ENCODE measurements at regions not wholly inside any gene's neighbourhood (a gene's known extent, or its start where the extent isn't known, plus 50 kb on each side); places are given as distances from the start of the nearest gene placed in this dataset.
"Not testable (repeated sequence)": the region's sequence is repeated elsewhere in the genome, so short reads cannot be mapped to it uniquely, and the experiment has no call there.

DNA sequence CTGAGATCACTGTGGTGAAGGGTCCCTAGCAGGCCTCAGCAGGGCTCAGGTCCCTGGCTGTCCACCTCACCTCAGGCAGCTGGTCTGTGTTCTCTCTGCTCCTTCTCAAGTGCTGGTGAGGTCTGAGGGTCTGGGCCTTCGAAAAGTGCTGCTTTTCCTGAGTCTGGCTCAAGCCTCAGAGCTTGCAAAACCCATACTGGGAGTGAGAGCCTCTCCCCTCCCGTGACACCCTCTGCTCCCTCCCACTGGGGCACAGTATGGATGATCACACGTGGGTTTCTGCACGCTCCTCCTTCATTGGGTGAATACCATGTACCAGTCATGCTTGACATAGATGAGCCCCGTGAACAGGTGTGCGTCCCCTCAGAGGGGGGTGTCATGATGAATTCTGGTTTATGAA is 73.3 kb upstream of the WASF3 start:
- TF ChIP-seq, protein P1, sequence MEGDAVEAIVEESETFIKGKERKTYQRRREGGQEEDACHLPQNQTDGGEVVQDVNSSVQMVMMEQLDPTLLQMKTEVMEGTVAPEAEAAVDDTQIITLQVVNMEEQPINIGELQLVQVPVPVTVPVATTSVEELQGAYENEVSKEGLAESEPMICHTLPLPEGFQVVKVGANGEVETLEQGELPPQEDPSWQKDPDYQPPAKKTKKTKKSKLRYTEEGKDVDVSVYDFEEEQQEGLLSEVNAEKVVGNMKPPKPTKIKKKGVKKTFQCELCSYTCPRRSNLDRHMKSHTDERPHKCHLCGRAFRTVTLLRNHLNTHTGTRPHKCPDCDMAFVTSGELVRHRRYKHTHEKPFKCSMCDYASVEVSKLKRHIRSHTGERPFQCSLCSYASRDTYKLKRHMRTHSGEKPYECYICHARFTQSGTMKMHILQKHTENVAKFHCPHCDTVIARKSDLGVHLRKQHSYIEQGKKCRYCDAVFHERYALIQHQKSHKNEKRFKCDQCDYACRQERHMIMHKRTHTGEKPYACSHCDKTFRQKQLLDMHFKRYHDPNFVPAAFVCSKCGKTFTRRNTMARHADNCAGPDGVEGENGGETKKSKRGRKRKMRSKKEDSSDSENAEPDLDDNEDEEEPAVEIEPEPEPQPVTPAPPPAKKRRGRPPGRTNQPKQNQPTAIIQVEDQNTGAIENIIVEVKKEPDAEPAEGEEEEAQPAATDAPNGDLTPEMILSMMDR (IDR thresholded peaks at IDR 0.05; ENCODE audit: low read depth, low read length) = no peak
- Histone ChIP-seq H3K9me3 (ENCODE audit: severe bottlenecking) (no peaks in the 10 kb centered on the region), H3K27ac (no peak overlapping the region), H3K36me3 (no peaks in the 10 kb centered on the region), H3K27me3 (ENCODE audit: insufficient read depth, low read depth, severe bottlenecking) (no peaks in the 10 kb centered on the region), H3K4me3 (ENCODE audit: low read depth, low read length) (no peak overlapping the region)
- DNase-seq = no peak

DNA sequence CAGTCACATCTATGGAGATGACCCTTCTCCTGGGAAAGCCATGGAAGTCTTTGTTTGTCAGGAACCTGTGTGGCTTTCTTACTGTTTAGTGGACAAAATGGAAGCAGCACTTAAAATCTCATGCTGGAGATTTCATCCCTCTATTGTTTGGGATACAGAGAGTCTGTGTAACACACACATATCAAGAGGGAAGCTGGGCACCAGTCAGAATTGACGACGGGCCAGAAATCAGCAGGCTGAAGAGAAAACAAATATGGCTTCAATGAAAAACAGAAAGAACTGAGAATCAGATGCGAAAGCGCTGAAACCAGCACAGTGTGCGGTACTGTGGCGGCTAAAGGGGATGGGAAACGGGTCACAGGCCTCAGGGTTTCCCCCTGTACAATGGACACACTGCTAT is 72.2 kb upstream of the WASF3 start:
- TF ChIP-seq, protein P1 (IDR thresholded peaks at IDR 0.05; ENCODE audit: low read depth, low read length) = no peak
- no peaks in the 10 kb centered on the region for H3K9me3 ChIP-seq (ENCODE audit: severe bottlenecking)
- no peaks in the 10 kb centered on the region for H3K27me3 ChIP-seq (ENCODE audit: insufficient read depth, low read depth, severe bottlenecking)
- H3K27ac ChIP-seq = no peak overlapping the region
- H3K36me3 ChIP-seq = no peaks in the 10 kb centered on the region
- no peak for DNase-seq
- no peak overlapping the region for H3K4me3 ChIP-seq (ENCODE audit: low read depth, low read length)

DNA sequence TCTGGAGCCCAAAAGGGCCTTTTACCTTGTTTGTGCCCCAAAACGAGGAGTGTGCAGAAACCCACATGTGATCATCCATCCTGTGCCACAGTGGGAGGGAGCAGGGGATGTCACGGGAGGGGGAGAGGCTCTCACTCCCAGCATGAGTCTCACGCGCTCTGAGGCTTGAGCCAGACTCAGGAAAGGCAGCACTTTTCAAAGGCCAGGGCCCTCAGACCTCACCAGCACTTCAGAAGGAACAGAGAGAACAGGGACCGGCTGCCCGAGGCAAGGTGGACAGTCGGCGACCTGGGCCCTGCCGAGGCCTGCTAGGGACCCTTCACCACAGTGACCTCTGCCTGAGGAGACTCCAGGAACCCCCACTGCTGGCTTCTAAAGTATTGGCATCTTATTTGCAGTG is 71.7 kb upstream of the WASF3 start:
- H3K4me3 ChIP-seq (ENCODE audit: low read depth, low read length) = no peak overlapping the region
- no peak overlapping the region for H3K27ac ChIP-seq
- no peaks in the 10 kb centered on the region for H3K27me3 ChIP-seq (ENCODE audit: insufficient read depth, low read depth, severe bottlenecking)
- no peaks in the 10 kb centered on the region for H3K9me3 ChIP-seq (ENCODE audit: severe bottlenecking)
- TF ChIP-seq, protein P1 (IDR thresholded peaks at IDR 0.05; ENCODE audit: low read depth, low read length) = no peak
- no peaks in the 10 kb centered on the region for H3K36me3 ChIP-seq
- no peak for DNase-seq

DNA sequence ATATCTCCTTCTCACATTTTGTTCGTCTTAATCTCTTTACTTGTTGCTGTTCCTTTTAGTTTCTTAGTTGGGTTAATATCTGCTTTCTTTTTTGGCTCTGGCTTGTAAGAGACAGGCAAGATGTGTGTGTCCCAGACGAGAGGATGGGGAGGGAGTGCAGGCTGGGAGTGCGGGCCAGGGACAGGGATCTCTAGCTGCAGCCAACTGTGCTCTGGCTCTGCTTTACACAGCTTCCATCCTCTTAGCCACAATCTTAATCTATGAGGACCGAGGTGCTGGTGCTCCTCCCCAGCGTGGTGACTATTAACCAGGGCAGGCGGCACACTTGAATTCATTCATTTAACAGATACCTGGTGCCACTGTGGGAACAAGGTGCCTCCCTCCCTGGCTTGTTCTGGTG is 70.9 kb upstream of the WASF3 start:
- Histone ChIP-seq H3K9me3 (ENCODE audit: severe bottlenecking) (no peaks in the 10 kb centered on the region), H3K36me3 (no peaks in the 10 kb centered on the region), H3K27me3 (ENCODE audit: insufficient read depth, low read depth, severe bottlenecking) (no peaks in the 10 kb centered on the region), H3K27ac (no peak overlapping the region; the same call in 1 of the 2 replicates), H3K4me3 (ENCODE audit: low read depth, low read length) (no peak overlapping the region)
- no peak for DNase-seq
- TF ChIP-seq, protein P1 (IDR thresholded peaks at IDR 0.05; ENCODE audit: low read depth, low read length) = no peak

DNA sequence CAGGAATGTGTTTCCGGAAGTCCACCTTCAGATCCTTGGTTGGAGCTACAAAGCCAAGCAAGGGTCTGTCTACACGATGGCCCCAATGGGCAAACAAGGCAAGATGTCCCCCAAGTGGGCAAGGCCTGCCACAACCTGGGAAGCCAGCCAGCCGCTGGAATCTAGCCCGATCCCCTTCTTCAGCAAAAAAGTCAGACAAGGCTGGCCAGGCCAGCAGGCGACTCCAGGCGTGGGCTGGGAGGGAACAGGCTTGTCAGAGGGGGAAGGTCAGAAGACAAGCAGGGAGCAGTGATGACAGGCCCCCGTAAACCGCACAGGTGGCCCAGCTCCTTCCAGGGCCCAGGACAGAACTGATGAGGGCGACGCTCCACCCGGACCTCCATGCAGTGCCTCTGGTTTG is 69.7 kb upstream of the WASF3 start:
- H3K27me3 ChIP-seq (ENCODE audit: insufficient read depth, low read depth, severe bottlenecking) = no peaks in the 10 kb centered on the region
- no peak for DNase-seq
- TF ChIP-seq, protein P1 (IDR thresholded peaks at IDR 0.05; ENCODE audit: low read depth, low read length) = peak; percentile 23; the same call in 1 of the 2 replicates
- no peaks in the 10 kb centered on the region for H3K36me3 ChIP-seq
- no peaks in the 10 kb centered on the region for H3K9me3 ChIP-seq (ENCODE audit: severe bottlenecking)
- no peak overlapping the region for H3K27ac ChIP-seq
- no peak overlapping the region for H3K4me3 ChIP-seq (ENCODE audit: low read depth, low read length)

DNA sequence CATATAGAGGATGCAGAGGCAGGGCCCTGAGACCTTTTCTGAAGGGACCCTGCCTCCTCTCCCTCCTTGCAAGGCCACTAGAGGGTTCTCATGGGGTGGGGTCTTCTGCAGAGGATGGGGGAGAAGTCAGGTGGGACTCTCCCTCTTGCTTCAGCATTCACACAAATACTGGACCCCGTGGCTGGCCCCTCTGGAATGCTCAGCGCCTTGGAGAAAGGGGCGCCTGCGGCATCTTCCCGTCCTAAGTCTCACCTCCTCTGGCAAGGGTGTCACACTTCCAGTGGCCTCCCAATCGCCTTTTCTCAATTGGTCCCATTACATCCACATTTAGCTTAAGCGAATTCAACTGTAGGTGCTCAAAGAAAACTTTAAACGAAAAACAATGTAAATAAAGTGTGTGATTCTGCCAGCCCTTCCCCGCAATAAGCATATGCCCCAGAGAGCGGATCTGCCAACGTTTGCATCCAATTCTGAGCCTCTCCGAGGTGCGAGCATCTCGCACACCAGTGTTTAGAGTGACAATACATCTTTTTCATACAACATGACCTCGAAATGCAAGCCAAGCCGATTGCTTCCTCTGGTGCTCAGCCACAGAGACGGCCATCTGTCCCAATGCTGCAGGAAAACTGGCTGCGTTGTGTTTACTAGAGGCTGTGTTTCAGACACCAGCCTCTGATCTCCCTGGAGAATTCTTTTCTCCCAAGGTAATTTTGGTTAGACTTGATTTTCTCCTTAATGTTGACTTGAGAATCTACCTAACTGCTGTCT is 69.1 kb upstream of the WASF3 start:
- no peak overlapping the region for H3K4me3 ChIP-seq (ENCODE audit: low read depth, low read length)
- H3K27me3 ChIP-seq (ENCODE audit: insufficient read depth, low read depth, severe bottlenecking) = no peaks in the 10 kb centered on the region
- H3K9me3 ChIP-seq (ENCODE audit: severe bottlenecking) = no peaks in the 10 kb centered on the region
- peak; percentile 66 for DNase-seq
- TF ChIP-seq, protein P1 (IDR thresholded peaks at IDR 0.05; ENCODE audit: low read depth, low read length) = no peak
- peak overlapping the region; percentile 15; the same call in 1 of the 2 replicates for H3K27ac ChIP-seq
- H3K36me3 ChIP-seq = no peaks in the 10 kb centered on the region

DNA sequence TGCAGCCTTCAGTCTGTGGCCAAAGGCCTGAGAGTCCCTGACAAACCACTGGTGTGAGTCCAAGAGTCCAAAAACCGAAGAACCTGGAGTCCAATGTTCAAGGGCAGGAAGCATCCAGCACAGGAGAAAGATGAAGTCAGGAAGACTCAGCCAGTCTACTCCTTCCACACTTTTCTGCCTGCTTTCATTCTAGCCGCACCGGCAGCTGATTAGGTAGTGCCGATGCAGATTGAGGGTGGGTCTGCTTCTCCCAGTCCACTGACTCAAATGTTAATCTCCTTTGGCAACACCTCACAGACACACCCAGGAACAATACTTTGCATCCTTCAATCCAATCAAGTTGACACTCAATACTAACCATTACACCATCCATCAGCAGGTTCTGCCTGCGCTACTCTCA is 65.2 kb upstream of the WASF3 start:
- not testable (repeated sequence) for H3K9me3 ChIP-seq (ENCODE audit: severe bottlenecking); H3K27me3 ChIP-seq (ENCODE audit: insufficient read depth, low read depth, severe bottlenecking); H3K27ac ChIP-seq; DNase-seq; H3K4me3 ChIP-seq (ENCODE audit: low read depth, low read length); H3K36me3 ChIP-seq
